AG09309 (cell line): ENCODE measurements at regions not wholly inside any gene's neighbourhood (a gene's known extent, or its start where the extent isn't known, plus 50 kb on each side); places are given as distances from the start of the nearest gene placed in this dataset.
A peak's percentile ranks its signal among the peaks of the same experiment; 100 is the strongest.

ENCODE experiments used
- DNase-seq: peaks from one replicate; pipeline ENCODE4 v3.0.0-alpha.2; 2010; ENCODE audit warnings: low read depth
- H3K4me3 ChIP-seq: 2 replicates; pipeline ENCODE4 v1.5.1; 2011; ENCODE audit warnings: mild to moderate bottlenecking, low read depth, low read length, moderate library complexity; ENCODE audit not compliant: control insufficient read depth
- TF ChIP-seq, protein P1 (sequence below): IDR thresholded peaks from 2 replicates; pipeline ENCODE4 v1.5.1; 2011; ENCODE audit warnings: mild to moderate bottlenecking, low read depth, low read length, inconsistent platforms; ENCODE audit not compliant: insufficient read depth, control insufficient read depth; ENCODE audit errors: missing control alignments

DNA sequence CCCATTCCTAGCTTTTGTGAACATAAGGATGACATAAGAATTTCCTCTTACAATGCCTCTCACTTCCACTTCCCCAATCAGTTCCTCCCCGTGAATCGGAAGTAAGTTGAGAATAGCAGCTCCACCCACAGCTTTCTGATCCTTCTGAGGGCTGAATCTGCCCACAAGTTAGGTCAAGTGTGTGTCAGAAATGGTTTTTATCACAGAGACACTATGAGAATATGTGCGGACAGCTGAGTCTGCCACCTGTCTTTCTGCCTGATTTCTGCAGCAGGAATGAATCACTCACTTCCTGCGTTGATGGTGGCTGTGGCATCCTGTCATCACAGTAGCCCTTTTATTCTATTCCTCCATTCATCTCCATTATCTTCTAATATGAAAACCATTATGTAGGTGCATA, 70.2 kb downstream of the RIN2 start:
- TF ChIP-seq, protein P1, sequence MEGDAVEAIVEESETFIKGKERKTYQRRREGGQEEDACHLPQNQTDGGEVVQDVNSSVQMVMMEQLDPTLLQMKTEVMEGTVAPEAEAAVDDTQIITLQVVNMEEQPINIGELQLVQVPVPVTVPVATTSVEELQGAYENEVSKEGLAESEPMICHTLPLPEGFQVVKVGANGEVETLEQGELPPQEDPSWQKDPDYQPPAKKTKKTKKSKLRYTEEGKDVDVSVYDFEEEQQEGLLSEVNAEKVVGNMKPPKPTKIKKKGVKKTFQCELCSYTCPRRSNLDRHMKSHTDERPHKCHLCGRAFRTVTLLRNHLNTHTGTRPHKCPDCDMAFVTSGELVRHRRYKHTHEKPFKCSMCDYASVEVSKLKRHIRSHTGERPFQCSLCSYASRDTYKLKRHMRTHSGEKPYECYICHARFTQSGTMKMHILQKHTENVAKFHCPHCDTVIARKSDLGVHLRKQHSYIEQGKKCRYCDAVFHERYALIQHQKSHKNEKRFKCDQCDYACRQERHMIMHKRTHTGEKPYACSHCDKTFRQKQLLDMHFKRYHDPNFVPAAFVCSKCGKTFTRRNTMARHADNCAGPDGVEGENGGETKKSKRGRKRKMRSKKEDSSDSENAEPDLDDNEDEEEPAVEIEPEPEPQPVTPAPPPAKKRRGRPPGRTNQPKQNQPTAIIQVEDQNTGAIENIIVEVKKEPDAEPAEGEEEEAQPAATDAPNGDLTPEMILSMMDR: peak; percentile 25
- DNase-seq: no peak
- H3K4me3 ChIP-seq: no peak overlapping the region

DNA sequence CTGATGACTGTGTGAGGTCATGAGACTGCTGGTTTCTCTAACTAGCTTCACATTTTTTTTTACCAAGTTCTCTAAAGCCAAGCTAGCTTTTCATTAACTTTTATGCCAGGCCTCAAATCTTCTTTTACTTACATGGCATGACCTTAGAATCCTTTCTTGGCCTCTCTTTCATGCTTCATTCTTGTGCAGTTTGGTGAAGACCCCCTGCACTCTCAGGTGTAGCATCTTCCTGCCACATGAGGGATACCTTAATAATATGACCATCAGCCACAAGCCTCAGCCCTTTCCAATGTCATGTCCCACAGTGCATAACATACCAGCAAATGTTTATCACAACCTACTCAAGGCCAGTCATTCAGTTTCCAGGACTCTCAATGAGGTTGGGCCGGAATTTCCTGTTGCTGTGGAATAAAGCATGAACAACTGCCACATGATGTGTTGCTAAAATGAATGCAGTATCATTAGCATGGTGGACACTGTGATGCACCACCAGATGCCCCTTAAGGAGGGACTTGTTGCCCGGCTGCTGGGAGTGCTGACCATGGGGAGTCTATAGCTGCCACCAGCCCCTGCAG, 72.2 kb downstream of the RIN2 start:
- TF ChIP-seq, protein P1: no peak
- DNase-seq: no peak
- no peak overlapping the region for H3K4me3 ChIP-seq

DNA sequence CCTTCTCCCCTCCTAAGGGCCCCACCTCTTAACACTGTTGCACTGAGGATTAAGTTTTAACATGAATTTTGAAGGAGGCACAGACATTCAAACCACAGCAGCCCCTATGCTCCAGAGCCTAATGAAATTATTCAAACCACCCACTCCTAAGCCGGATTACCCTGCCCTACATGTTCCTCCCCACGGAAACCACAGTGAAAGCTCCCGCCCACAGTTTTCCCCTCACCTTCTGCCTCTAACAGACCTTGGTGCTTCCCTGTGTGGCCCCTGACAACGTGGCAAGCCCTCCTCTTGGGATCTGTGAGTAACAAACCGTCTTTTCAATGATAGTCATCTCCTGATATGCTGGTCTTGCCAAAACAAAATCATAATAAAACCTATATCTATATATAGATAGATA, 74.8 kb downstream of the RIN2 start:
- TF ChIP-seq, protein P1: no peak
- H3K4me3 ChIP-seq: no peak overlapping the region
- DNase-seq: no peak

DNA sequence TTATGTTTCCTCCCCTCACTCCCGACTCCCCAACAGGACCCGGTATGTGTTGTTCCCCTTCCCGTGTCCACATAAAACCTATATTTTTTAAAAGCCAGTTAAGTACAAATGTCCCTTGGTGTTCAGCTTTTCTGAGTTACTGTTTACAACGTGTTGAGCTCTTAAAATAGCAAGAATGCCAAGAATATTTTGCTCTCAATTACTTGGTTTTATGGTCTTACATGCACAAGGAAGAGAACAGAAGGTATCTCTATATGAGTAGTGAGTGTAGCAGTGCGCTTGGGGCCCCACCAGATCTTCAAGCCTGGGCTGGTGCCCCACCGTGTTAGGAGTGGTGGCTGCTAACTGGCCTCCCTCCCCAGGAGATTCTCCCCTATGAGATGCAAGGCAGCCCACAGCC, 75.3 kb downstream of the RIN2 start:
- DNase-seq: no peak
- TF ChIP-seq, protein P1: no peak
- H3K4me3 ChIP-seq: no peak overlapping the region

DNA sequence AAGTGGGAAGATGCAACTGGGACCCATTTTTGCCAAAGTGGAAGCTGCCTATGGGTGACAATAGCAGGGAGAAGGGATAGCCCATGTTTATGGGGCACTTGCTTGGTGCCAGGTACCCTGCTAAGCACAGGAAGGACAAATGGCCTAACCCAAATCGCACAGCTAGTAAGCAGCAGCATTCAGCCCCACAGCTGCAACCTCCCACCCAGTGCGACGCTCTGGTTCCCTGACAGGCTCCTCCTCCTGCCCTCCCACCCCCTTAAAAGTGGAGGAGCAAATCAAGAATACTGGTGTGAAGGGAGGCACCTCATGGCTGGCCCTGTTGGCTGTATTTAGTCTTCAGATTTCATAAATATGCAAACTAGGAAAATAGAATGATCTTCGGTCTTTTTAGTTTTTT, 76.2 kb downstream of the RIN2 start:
- TF ChIP-seq, protein P1: no peak
- no peak overlapping the region for H3K4me3 ChIP-seq
- DNase-seq: no peak

DNA sequence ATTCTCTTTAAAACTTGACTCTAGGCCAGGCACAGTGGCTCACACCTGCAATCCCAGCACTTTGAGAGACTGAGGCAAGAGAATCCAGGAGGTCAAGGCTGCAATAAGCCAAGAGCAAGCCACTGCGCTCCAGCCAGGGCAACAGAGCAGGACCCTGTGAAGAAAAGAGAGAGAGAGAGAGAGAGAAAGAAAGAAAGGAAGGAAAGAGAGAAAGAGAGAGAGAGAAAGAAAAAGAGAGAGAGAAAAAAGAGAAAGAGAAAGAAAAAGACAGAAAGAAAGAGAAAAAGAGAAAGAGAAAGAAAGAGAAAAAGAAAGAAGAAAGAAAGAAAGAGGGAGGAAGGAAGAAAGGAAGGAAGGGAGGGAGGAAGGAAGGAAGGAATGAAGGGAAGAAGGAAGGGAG, 76.7 kb downstream of the RIN2 start:
- no peak overlapping the region for H3K4me3 ChIP-seq
- TF ChIP-seq, protein P1: no peak
- no peak for DNase-seq
